HG03095 (cell line): ENCODE measurements at regions not wholly inside any gene's neighbourhood (a gene's known extent, or its start where the extent isn't known, plus 50 kb on each side); places are given as distances from the start of the nearest gene placed in this dataset.
"Not testable (repeated sequence)": the region's sequence is repeated elsewhere in the genome, so short reads cannot be mapped to it uniquely, and the experiment has no call there.

ENCODE experiments used
- ATAC-seq: cut with Tn5 transposase; IDR thresholded peaks from one replicate; pipeline ENCODE4 v1.9.1; 2021; ENCODE audit warnings: moderate library complexity; ENCODE audit not compliant: unreplicated experiment

DNA sequence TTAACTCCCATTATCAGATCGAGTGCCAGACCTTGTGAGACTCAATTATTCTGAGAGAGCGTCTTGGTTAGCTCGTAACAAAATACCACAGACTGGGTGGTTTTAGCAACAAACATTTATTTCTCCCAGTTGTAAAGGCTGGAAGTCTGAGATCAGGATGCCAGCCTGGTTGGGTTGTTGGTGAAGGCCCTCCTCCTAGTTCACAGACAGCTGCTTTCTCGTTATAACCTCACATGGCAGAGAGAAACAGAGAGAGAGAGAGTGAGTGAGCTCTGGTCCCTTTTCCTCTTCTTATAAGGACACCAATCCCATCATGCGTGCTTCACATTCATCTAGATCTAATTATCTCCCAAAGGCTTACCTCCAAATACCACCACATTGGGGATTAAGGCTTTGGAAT lies 114.2 kb upstream of the SLC24A2 start:
- no peak for ATAC-seq

DNA sequence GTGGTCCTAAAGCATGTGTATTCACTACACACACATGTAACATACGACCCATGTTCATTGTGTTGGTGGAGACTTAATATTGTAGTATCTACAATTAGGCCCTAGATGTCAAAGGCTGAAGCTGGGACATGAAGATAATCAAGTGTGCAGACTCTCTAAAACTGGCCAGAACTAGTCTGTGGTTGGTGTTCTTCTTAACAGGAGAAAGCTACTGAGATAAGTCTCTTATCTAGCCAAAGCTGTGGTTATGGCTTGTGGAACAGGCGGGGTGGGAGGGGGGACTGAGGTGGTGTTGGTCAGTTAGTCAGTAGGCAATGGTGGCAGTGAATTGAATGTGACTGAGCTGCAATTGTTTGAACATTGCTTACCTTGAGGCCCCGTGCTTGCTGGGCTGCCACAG lies 112.7 kb upstream of the SLC24A2 start:
- ATAC-seq, result no peak

DNA sequence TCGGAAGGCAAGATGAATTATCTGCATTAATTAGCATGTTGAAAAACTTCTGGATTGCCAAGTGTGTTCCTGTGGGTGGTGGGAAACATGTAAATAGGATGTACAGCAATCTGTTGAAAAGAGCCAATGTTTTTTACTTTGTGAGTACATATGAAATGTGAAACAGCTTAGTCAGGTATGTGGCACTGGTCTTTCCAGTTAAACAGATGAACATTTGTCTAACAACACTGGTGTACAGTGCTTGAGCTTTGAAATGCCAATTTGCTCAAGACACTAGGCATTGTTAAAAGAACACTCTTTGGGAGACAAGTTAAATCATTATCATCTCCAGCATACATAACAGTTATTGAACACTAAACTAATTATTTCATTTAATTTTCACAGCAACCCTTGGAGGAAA lies 107.3 kb upstream of the SLC24A2 start:
- ATAC-seq, result no peak

DNA sequence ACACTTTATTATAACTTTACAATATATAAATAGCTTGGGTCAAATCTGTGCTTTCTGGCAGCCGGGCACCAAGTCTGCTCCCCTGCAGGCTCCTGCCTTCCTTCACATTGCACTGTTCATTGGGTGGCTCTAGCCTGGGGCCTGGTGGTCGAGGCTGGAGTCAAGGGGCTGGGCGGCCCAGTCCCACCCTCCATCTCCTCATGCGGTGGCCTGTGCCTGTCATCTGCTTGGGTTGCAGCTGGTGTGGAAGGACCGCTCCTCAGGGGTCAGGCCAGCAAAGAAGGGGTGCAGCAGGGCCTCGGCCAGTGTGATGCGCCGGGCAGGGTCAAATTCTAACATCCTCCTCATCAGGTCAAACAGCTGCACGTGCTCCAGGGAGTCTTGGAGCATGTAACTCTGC lies 106.7 kb upstream of the SLC24A2 start:
- not testable (repeated sequence) for ATAC-seq

DNA sequence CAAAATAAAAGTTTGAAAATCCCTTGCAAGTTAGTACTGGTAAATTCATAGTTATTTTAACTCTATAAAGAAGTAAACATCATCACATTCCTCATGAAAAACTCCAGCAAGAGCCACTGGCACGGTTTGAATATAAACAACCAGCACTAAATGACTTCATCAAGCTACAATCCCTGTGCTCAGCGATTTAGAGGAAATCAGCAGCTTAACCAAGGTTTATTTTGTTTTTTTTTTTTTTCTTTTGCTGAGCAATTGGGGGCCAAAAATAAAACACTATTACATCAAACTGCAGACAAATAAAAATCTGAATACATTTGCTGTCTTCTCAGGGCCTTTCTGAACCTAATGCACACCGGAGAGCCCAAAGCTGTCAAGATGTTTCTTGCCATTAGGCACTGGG lies 106.2 kb upstream of the SLC24A2 start:
- no peak for ATAC-seq

DNA sequence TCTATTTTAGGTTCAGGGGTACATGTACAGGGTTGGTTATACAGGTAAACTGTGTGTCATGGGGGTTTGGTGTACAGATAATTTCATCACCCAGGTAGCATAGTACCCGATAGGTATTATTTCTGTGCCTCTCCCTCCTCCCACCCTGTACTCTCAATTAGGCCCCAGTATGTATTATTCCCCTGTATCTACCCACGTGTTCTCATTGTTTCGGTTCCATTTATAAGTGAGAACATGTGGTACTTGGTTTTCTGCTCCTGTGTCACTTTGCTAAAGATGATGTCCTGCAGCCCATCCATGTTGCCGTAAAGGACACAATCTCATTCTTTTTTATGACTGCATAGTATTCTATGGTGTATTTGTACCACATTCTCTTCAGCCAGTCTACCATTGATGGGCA lies 96.8 kb upstream of the SLC24A2 start:
- ATAC-seq, result no peak

DNA sequence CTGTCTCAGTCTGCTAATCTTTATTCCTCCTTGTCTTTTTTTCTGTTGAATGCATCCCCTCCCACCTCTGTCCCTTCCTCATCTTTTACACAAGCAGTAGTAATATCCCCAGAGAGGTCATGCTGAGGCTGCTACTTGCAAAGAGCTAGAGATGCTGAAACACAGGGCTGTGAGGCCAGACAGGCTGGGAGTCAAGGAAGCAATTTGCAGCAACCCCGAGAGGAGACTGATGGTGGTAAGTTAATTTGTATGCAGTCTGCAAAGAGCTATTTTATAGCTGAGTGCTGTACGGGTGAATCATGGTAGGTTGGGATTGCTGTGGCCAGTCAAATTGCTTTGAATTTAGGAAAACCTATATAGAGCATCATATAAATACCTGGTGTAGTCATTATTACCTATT lies 90.2 kb upstream of the SLC24A2 start:
- no peak for ATAC-seq

DNA sequence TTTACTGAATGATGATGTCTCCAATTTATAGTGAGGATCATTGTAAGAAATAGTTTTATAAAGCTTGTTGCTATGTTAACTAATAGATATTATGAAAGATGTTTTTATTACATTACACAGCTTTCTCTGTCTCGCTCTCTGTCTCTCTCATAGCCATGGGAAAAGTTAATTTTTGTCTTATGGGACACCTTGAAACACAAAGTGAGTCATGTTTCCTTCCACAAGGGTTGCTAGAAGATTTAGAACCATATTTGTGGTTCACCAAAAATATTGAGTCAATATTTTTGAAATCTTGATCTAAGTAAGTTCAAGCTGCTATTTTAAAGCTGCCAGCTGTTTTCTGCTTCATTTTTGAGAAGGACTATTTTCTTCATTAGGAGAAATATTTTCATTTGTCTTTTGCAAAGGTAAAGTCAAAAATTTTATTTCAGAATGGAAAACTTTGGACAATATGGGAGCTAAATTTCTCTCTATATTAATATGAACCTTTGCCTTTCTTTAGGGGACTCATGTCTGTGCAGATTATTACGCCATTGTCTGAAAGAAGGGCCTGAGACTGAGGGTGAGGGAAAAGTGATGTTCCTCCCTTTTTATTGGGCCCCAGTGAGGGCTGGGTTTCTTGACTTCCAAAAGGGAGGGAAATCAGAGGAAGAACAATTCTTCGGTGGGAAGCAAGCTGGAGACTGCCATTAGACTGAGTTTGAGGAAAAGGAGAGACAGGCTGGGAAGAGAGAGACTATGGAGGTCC lies 87.9 kb upstream of the SLC24A2 start:
- ATAC-seq, result no peak

DNA sequence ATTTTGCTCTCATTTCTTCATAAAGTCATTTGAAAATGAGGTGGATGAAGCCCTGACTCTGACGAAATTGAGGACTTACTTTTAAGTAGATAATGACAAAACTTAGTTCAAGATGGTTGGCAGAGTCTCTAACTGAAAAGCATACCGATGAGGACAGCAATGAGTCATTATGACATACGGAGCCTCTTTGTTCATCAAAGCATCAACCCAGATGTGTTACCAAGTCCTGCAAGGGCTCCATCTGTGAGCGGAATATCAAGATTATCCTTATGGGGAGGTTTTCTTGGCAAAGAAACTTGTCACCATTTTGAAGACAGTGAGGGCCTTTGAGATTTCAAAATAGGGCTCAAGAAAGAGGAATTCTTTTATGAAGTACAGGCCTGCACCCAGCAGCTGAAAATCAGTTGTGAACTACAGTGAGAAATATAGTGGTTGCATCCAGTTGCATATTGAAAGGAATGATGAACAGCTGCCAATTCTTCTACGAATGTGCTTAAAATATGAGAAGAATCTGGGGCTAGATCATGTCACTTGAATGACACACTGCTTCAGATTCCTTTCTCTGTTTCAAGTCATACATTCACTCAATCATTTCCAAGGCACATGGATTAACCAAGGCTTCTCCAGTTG lies 86.6 kb upstream of the SLC24A2 start:
- ATAC-seq, result no peak

DNA sequence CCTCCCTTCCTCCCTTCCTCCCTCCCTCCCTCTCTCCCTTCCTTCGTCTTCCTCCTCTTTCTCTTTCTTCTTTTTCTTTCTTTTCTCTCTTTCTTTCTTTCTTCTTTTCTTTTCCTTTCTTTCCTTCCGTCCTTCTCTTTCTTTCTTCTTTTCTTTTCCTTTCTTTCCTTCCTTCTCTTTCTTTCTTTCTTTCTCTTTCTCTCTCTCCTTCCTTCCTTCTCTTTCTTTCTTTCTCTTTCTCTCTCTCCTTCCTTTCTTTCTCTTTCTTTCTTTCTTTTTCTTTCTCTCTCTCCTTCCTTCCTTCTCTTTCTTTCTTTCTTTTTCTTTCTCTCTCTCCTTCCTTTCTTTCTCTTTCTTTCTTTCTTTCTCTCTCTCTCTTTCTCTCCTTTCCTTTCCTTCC lies 84.4 kb upstream of the SLC24A2 start:
- not testable (repeated sequence) for ATAC-seq

DNA sequence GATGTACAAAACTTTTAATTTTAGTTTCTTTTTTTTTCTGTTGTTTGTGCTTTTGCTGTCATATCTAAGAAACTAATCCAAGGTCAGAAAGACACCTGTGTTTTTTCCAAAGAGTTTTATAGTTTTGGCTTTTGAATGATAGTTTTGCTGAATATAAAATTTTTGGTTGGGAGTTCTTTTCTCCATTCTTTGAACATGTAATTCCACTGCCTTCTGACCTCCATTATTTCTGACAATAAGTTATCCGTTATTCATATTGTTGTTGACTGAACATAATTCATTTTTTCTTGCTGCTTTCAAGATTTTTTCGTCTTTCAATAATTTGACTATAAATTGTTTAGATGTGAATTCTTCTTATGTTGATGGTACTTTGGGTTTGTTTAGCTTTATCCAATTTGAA lies 82.2 kb upstream of the SLC24A2 start:
- no peak for ATAC-seq

DNA sequence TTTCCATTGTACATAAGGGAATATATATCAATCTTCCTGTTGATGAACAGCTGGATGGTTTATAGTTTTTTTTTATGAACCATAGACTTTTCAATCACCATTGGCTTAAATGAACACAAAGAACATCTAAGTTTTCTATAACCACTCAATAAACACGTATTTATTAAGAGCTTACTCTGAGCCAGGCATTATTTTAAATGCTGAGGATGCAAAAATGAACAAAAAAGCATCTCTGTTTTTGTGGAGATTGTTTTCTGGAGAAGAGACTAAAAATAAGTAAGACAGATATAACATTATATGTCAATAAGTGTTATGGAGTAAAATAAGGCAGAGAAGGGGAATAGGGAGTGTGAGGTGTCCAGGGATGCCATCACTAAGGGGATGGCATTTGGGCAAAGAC lies 52.1 kb upstream of the SLC24A2 start:
- no peak for ATAC-seq
